WI38 (cell line): ENCODE measurements at regions not wholly inside any gene's neighbourhood (a gene's known extent, or its start where the extent isn't known, plus 50 kb on each side); places are given as distances from the start of the nearest gene placed in this dataset.

Experiments used
- H3K4me3 ChIP-seq: 2 replicates; pipeline ENCODE4 v1.5.1; 2011; ENCODE audit warnings: low read depth, mild to moderate bottlenecking, control low read depth, low read length
- TF ChIP-seq, protein P1 (sequence below): IDR thresholded peaks from 2 replicates; pipeline ENCODE4 v1.5.1; 2012; ENCODE audit warnings: low read depth, mild to moderate bottlenecking, control low read depth, low read length

DNA sequence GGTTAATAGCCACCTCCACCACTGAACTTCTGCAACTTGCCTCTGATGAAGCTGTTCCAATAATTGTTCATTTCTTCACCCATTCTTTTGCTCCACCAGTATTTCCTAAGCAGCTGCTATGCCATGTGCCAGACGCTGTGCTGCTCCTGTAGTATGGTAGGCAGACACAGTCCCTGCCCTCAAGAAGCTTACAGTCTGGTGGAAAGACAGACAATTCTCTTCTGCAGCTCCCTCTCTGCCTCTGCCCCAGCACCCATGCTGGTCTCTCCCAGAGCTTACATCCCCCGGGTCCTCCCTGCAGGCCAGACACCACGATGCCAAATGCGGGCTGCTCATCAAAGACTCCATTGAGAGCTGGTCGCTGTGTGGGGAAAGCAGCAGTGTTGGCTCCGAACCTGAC is 111.6 kb upstream of the ESRRB start:
- TF ChIP-seq, protein P1, sequence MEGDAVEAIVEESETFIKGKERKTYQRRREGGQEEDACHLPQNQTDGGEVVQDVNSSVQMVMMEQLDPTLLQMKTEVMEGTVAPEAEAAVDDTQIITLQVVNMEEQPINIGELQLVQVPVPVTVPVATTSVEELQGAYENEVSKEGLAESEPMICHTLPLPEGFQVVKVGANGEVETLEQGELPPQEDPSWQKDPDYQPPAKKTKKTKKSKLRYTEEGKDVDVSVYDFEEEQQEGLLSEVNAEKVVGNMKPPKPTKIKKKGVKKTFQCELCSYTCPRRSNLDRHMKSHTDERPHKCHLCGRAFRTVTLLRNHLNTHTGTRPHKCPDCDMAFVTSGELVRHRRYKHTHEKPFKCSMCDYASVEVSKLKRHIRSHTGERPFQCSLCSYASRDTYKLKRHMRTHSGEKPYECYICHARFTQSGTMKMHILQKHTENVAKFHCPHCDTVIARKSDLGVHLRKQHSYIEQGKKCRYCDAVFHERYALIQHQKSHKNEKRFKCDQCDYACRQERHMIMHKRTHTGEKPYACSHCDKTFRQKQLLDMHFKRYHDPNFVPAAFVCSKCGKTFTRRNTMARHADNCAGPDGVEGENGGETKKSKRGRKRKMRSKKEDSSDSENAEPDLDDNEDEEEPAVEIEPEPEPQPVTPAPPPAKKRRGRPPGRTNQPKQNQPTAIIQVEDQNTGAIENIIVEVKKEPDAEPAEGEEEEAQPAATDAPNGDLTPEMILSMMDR: no peak
- H3K4me3 ChIP-seq: no peak overlapping the region

DNA sequence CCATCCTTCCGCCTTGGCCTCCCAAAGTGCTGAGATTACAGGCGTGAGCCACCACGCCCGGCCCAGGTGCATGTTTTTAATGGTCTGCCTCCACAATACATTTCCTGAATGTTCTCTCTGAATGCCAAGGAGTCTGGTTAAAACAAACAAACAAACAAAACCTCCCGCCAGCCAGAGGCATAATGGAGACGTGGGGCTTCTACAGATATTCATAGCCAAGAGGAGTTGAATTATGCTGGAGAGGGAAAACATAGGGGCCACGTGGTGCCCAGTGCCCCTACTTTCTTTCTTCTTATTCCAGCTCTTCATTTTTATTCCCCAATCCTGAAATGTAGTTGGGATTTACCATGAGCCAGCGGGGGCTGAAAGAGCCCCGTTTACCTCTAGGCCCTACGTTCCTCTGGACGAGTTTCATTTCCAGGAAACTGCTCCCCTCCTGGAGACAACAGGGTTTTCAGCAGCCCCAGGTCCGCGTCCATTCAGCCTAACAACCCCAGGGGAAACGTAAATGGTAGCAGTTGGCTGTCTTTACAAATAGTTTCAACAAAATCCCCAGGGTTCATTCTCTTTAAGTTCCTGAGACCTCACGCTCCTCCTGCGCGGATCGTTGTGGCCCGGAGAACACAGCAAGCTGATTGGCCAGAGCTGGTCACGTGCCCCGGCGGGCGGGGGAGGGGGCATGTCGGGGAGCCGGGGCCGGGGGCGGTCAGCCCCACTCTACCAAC is 108.5 kb upstream of the ESRRB start:
- peak overlapping the region; percentile 52 for H3K4me3 ChIP-seq
- TF ChIP-seq, protein P1: no peak

DNA sequence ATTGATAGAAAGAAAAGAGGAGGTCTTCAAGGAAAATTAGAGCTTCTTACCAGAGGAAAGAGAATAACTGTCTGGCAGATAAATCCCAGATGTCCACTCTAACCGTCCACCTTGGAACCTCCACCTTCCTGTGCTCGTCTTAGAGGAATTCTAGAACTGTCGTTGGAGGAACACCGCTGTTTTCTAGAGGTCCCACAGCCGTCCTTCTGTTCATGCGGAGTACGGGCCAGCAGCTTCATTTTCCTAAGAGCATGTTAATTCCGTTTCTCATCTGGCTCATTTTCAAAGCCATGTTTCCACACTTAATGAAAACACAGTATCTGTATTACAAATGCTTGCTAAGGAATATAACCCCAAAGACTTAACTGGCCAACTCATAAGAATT is 107.9 kb upstream of the ESRRB start:
- TF ChIP-seq, protein P1: no peak

DNA sequence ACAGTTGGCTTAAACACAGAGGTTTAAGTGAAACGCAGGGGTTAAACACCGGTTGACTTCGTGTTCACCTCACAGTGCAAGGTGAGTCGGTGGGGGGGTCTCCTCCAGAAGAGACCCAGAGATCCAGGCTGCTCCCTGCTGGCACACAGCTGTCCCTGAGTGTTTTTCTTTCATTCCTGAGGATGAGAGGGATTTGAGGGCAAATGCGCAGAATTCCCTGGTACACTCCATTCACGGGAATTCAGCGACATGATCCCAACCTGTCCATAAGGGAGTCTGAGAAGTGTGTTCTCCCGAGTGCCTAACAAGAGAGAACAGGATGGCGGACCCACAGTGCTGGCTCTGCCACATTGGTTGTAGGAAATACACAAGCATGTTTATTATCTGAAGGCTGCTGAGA is 107.2 kb upstream of the ESRRB start:
- TF ChIP-seq, protein P1: no peak
- H3K4me3 ChIP-seq: no peak overlapping the region

More for the DNA sequence above, 107.9 kb upstream of the ESRRB start:
- H3K4me3 ChIP-seq: peak overlapping the region; percentile 52

DNA sequence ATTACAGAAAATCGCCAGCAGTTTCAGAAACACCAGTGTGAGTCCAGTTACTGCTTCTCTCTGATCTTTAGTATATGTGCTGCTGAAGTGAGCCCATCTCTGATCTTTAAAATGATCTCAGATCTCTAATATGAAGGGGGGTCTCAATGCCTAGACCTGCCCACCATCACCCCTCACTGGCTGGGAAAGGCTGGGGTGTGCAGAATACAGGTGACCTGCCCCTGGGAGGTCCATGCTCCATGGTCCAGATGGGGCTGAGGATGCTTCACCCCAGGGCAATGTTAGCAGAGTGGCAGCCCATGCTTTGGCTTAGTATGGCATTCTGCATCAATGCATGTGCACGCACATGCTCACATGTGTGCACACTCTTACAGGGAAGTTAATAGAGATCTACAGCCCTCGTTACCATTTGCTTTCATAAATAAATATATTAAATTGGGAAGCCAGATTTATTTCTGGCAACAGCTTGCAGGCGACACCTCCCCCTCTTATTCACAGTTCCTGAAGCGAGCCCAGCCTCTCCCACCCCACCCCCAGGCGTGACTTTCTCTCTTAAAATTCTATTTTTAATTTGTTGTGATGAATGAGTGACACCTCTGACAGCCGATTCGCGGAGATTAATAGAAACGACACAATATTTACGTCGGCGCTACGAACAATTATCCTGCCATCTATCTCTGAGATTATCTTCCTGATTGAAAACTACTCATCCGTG is 104.7 kb upstream of the ESRRB start:
- TF ChIP-seq, protein P1: no peak
- H3K4me3 ChIP-seq: no peak overlapping the region

DNA sequence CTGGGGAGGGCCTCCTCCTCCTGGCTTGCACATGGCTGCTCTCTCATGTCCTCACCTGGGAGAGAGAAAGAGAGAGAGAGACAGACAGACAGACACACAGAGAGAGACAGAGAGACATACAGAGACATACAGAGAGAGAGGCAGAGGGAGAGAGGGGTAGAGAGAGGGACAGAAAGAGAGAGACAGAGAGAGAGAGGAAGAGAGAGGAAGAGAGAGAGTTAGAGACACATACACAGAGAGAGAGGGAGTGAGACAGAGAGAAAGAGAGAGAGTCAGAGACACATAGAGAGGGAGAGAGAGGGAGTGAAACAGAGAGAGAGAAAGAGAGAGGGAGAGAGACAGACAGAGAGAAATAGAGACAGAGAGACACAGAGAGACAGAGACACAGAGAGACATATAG is 103.6 kb upstream of the ESRRB start:
- no peak overlapping the region for H3K4me3 ChIP-seq
- TF ChIP-seq, protein P1: no peak

DNA sequence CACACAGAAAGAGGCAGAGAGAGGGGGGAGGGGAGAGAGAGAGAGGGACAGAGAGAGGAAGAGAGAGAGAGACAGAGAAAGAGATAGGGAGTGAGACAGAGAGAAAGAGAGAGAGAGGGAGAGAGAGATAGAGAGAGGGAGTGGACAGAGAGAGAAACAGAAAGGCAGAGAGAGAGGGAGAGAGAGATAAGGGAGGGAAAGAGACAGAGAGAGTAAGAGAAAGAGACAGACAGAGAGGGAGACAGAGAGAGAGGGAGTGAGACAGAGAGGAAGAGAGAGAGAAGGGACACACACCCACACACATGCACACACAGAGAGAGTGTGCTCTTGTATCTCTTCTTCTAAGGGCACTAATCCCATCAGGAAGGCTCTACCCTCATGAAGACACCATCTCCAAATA is 103.2 kb upstream of the ESRRB start:
- H3K4me3 ChIP-seq: no peak overlapping the region
- TF ChIP-seq, protein P1: no peak
